H1 (cell line): ENCODE measurements at regions not wholly inside any gene's neighbourhood (a gene's known extent, or its start where the extent isn't known, plus 50 kb on each side); places are given as distances from the start of the nearest gene placed in this dataset.

Experiments used
- CTCF ChIA-PET: fragments of 300-600 bp; sonication (Branson Sonifier 250); formaldehyde crosslinking; loops from one replicate; lab custom pipeline; 2021; ENCODE audit not compliant: partially characterized antibody; lab: Charles Lee
- POLR2A ChIA-PET: fragments of 300-600 bp; sonication (Branson Sonifier 250); formaldehyde crosslinking; loops from one replicate; lab custom pipeline; 2021; ENCODE audit warnings: inconsistent platforms; ENCODE audit not compliant: partially characterized antibody; lab: Charles Lee
- DNase-seq, 2 experiments: peaks; one replicate each; pipeline versions ENCODE4 v3.0.0 to v3.0.0-alpha.2; 2010 to 2022; ENCODE audit warnings: low spot score in 2 of 2, low read depth in 1 of 2, mixed read lengths in 1 of 2
- FAIRE-seq: peaks from 2 replicates; lab custom pipeline; 2011; peaks lifted over from hg19 to GRCh38; lab: Jason Lieb, UNC
- H2AFZ ChIP-seq: 2 replicates; pipeline ENCODE4 v1.8.1; 2012; ENCODE audit warnings: low read length, inconsistent platforms
- H2AK5ac ChIP-seq: 2 replicates; pipeline ENCODE4 v1.6.1; 2013; ENCODE audit warnings: low read depth, low read length
- H2BK120ac ChIP-seq: replicated peaks from 2 replicates; pipeline ENCODE3; 2013; ENCODE audit warnings: low read depth, low read length, inconsistent platforms
- H2BK12ac ChIP-seq: 2 replicates; pipeline ENCODE4 v1.6.1; 2013; ENCODE audit warnings: low read depth, low read length
- H2BK15ac ChIP-seq: 2 replicates; pipeline ENCODE4 v1.6.1; 2013; ENCODE audit warnings: low read length
- H2BK20ac ChIP-seq: 2 replicates; pipeline ENCODE4 v1.6.1; 2013; ENCODE audit warnings: low read length
- H2BK5ac ChIP-seq: 2 replicates; pipeline ENCODE4 v1.6.1; 2013; ENCODE audit warnings: low read depth, low read length
- H3K14ac ChIP-seq: 2 replicates; pipeline ENCODE4 v1.6.1; 2013; ENCODE audit warnings: inconsistent platforms; ENCODE audit not compliant: insufficient read length
- H3K18ac ChIP-seq: 2 replicates; pipeline ENCODE4 v1.6.1; 2013; ENCODE audit warnings: low read length; ENCODE audit errors: extremely low read depth
- H3K23ac ChIP-seq: 2 replicates; pipeline ENCODE4 v1.6.1; 2013; ENCODE audit warnings: inconsistent platforms; ENCODE audit not compliant: insufficient read length
- H3K23me2 ChIP-seq: 2 replicates; pipeline ENCODE4 v1.6.1; 2013; ENCODE audit warnings: low read depth, low read length
- H3K27ac ChIP-seq: 2 replicates; pipeline ENCODE4 v1.6.1; 2011; ENCODE audit warnings: low read depth, low read length, inconsistent platforms
- H3K27me3 ChIP-seq, 4 experiments: replicated peaks in 1 of 4; 1 replicate in 1 of 4; 2 replicates in 3 of 4; pipeline versions ENCODE4 v1.6.1 to v1.8.1; 2011 to 2013; ENCODE audit warnings: low read length in 3 of 4, mild to moderate bottlenecking in 3 of 4, inconsistent platforms in 2 of 4, mixed read lengths in 2 of 4, moderate library complexity in 1 of 4; ENCODE audit not compliant: control insufficient read depth in 3 of 4, insufficient read depth in 3 of 4; ENCODE audit errors: extremely low read depth in 1 of 4
- H3K36me3 ChIP-seq, 4 experiments: 2 replicates each; pipeline versions ENCODE4 v1.6.1 to v1.8.1; 2011 to 2013; ENCODE audit warnings: mild to moderate bottlenecking in 4 of 4, low read length in 3 of 4, moderate library complexity in 2 of 4, control low read depth in 1 of 4, inconsistent platforms in 1 of 4; ENCODE audit not compliant: insufficient read depth in 4 of 4, control insufficient read depth in 2 of 4
- H3K4ac ChIP-seq: replicated peaks from 2 replicates; pipeline ENCODE3; 2013; ENCODE audit warnings: low read length, low read depth, mixed read lengths, inconsistent platforms; ENCODE audit not compliant: insufficient read length
- H3K4me1 ChIP-seq, 4 experiments: replicated peaks in 1 of 4; 1 replicate in 1 of 4; 2 replicates in 3 of 4; pipeline versions ENCODE4 v1.6.1 to v1.8.1; 2011 to 2013; ENCODE audit warnings: low read length in 3 of 4, inconsistent platforms in 2 of 4, mixed read lengths in 1 of 4; ENCODE audit not compliant: insufficient read depth in 4 of 4, control insufficient read depth in 3 of 4
- H3K4me2 ChIP-seq, 2 experiments: 2 replicates each; pipeline versions ENCODE4 v1.6.1 to v1.8.1; 2011 to 2013; ENCODE audit warnings: low read depth in 2 of 2, low read length in 2 of 2, control low read depth in 1 of 2, inconsistent platforms in 1 of 2, mild to moderate bottlenecking in 1 of 2; ENCODE audit not compliant: insufficient read depth in 1 of 2
- H3K4me3 ChIP-seq, 4 experiments: fragments of 200-600, 300-600 bp in 1 of 4; sonication (generic), shearing (Covaris generic), sonication (Bioruptor Twin) in 1 of 4; 2 replicates each; pipeline versions ENCODE4 v1.5.1 to v1.8.1; 2011 to 2016; ENCODE audit warnings: low read length in 4 of 4, low read depth in 3 of 4, control low read depth in 2 of 4, inconsistent platforms in 2 of 4, mild to moderate bottlenecking in 2 of 4, mixed read lengths in 1 of 4, moderate library complexity in 1 of 4; ENCODE audit not compliant: insufficient read depth in 2 of 4; ENCODE audit errors: extremely low read depth in 1 of 4
- H3K56ac ChIP-seq: replicated peaks from 2 replicates; pipeline ENCODE3; 2013; ENCODE audit warnings: low read depth, mild to moderate bottlenecking, mixed read lengths, low read length, inconsistent platforms; ENCODE audit not compliant: insufficient read length
- H3K79me1 ChIP-seq: 2 replicates; pipeline ENCODE4 v1.6.1; 2013; ENCODE audit warnings: low read depth, low read length, control low read depth
- H3K79me2 ChIP-seq, 2 experiments: 2 replicates each; pipeline versions ENCODE4 v1.6.1 to v1.8.1; 2012 to 2013; ENCODE audit warnings: low read length in 2 of 2, mild to moderate bottlenecking in 2 of 2, inconsistent platforms in 1 of 2; ENCODE audit not compliant: insufficient read depth in 2 of 2, control insufficient read depth in 1 of 2
- H3K9ac ChIP-seq, 4 experiments: replicated peaks in 1 of 4; 1 replicate in 1 of 4; 2 replicates in 3 of 4; pipeline versions ENCODE4 v1.6.1 to v1.8.1; 2011 to 2013; ENCODE audit warnings: low read depth in 3 of 4, low read length in 3 of 4, control low read depth in 2 of 4, mild to moderate bottlenecking in 2 of 4, moderate library complexity in 2 of 4, inconsistent platforms in 1 of 4; ENCODE audit errors: extremely low read depth in 1 of 4
- H3K9me3 ChIP-seq, 2 experiments: 2 replicates each; pipeline versions ENCODE4 v1.6.1 to v1.8.1; 2012 to 2013; ENCODE audit warnings: mild to moderate bottlenecking in 2 of 2, moderate library complexity in 2 of 2, control low read depth in 1 of 2, inconsistent platforms in 1 of 2, low read depth in 1 of 2, low read length in 1 of 2, mixed read lengths in 1 of 2; ENCODE audit not compliant: insufficient read depth in 2 of 2
- H4K20me1 ChIP-seq, 2 experiments: replicated peaks in 1 of 2; 2 replicates each; pipeline versions ENCODE3 to v1.8.1; 2011 to 2013; ENCODE audit warnings: inconsistent platforms in 2 of 2, low read length in 2 of 2, mild to moderate bottlenecking in 1 of 2; ENCODE audit not compliant: insufficient read depth in 2 of 2, control insufficient read depth in 1 of 2
- H4K5ac ChIP-seq: 2 replicates; pipeline ENCODE4 v1.6.1; 2013; ENCODE audit warnings: low read length, low read depth, mixed read lengths, inconsistent platforms; ENCODE audit not compliant: insufficient read length
- H4K8ac ChIP-seq: 2 replicates; pipeline ENCODE4 v1.8.0; 2013; ENCODE audit warnings: mild to moderate bottlenecking, moderate library complexity, low read length, inconsistent platforms; ENCODE audit not compliant: insufficient read depth; ENCODE audit errors: extremely low read depth
- H4K91ac ChIP-seq: replicated peaks from 2 replicates; pipeline ENCODE3; 2013; ENCODE audit warnings: low read length, mixed read lengths, inconsistent platforms; ENCODE audit not compliant: insufficient read length
- BCL11A ChIP-seq, 2 experiments: IDR thresholded peaks; one replicate each; pipeline ENCODE4 v1.6.1; 2011; ENCODE audit warnings: low read depth in 2 of 2, low read length in 2 of 2, mild to moderate bottlenecking in 2 of 2
- BRCA1 ChIP-seq: IDR thresholded peaks from 2 replicates; pipeline ENCODE4 v1.6.1; 2012; ENCODE audit warnings: low read depth, low read length, improper control_type of control experiment
- CEBPB ChIP-seq: IDR thresholded peaks from 2 replicates; pipeline ENCODE4 v1.6.1; 2012; ENCODE audit warnings: low read depth, low read length
- CTBP2 ChIP-seq: IDR thresholded peaks from 2 replicates; pipeline ENCODE4 v1.7.0; 2011; ENCODE audit warnings: borderline replicate concordance, mild to moderate bottlenecking, moderate library complexity, mixed read lengths, low read length; ENCODE audit not compliant: insufficient read depth, insufficient read length
- KDM1A ChIP-seq: fragments of 200-600, 300-600 bp; sonication (generic); IDR thresholded peaks from 2 replicates; pipeline ENCODE4 v1.7.1; 2016; ENCODE audit warnings: mild to moderate bottlenecking, low read length, borderline replicate concordance
- NANOG ChIP-seq: IDR thresholded peaks from 2 replicates; pipeline ENCODE4 v1.6.1; 2011; ENCODE audit warnings: low read length, low read depth, mild to moderate bottlenecking, inconsistent platforms; ENCODE audit not compliant: insufficient read depth, poor library complexity, severe bottlenecking
- POLR2A ChIP-seq, 2 experiments: IDR thresholded peaks; 1 replicate in 1 of 2; 2 replicates in 1 of 2; pipeline ENCODE4 v1.6.1; 2011; ENCODE audit warnings: low read depth in 2 of 2, low read length in 2 of 2, mild to moderate bottlenecking in 2 of 2; ENCODE audit errors: control extremely low read depth in 1 of 2
- POLR2AphosphoS5 ChIP-seq: IDR thresholded peaks from 2 replicates; pipeline ENCODE4 v1.6.1; 2011; ENCODE audit warnings: low read depth, low read length
- RXRA ChIP-seq: IDR thresholded peaks from 2 replicates; pipeline ENCODE4 v1.6.1; 2011; ENCODE audit warnings: low read depth, mild to moderate bottlenecking, low read length, moderate library complexity; ENCODE audit not compliant: insufficient read depth
- SAP30 ChIP-seq: fragments of 300-600 bp; sonication (generic); IDR thresholded peaks from 2 replicates; pipeline ENCODE4 v1.7.1; 2012; ENCODE audit warnings: low read length, moderate library complexity, mild to moderate bottlenecking, inconsistent platforms; ENCODE audit not compliant: insufficient read depth, insufficient replicate concordance
- SIN3A ChIP-seq, 2 experiments: IDR thresholded peaks in 1 of 2; conservative IDR thresholded peaks in 1 of 2; 2 replicates each; pipeline ENCODE4 v1.6.1; 2011 to 2012; ENCODE audit warnings: low read length in 2 of 2, improper control_type of control experiment in 1 of 2, low read depth in 1 of 2, mild to moderate bottlenecking in 1 of 2
- SRF ChIP-seq: IDR thresholded peaks from 2 replicates; pipeline ENCODE4 v1.6.1; 2011; ENCODE audit warnings: mild to moderate bottlenecking, low read depth, low read length, moderate library complexity
- TEAD4 ChIP-seq: IDR thresholded peaks from 2 replicates; pipeline ENCODE4 v1.6.1; 2012; ENCODE audit warnings: low read depth, low read length, inconsistent platforms, mixed read lengths
- USF2 ChIP-seq: IDR thresholded peaks from 2 replicates; pipeline ENCODE4 v1.6.1; 2011; ENCODE audit warnings: low read length, improper control_type of control experiment
- WGBS, 2 experiments: shearing (Covaris generic) in 1 of 2; methylation state at CpG; one replicate each; pipeline versions ENCODE4 v1.1.6 to v1.1.7; 2013 to 2015; ENCODE audit warnings: low lambda C conversion rate in 2 of 2, mixed read lengths in 2 of 2, inconsistent platforms in 1 of 2, low coverage in 1 of 2, missing lambda C conversion rate in 1 of 2; ENCODE audit not compliant: insufficient replicate concordance in 2 of 2, insufficient coverage in 1 of 2, insufficient read length in 1 of 2; ENCODE audit errors: extremely low coverage in 1 of 2, missing lambda C conversion rate in 1 of 2; 5-methylcytosine and 5-hydroxymethylcytosine counted together

GRCh38 chr5:34523387-34523726 is 132.8 kb upstream of the RAI14 start:
- no peak overlapping the region for H4K8ac ChIP-seq
- H3K27ac ChIP-seq: no peak overlapping the region
- no peaks in the 10 kb centered on the region for H3K23me2 ChIP-seq
- no peak overlapping the region for H2BK12ac ChIP-seq
- H2BK5ac ChIP-seq: peak overlapping the region; percentile 55; the same call in 1 of the 2 replicates
- H2AFZ ChIP-seq: no peak overlapping the region
- no peak overlapping the region for H3K56ac ChIP-seq
- H3K36me3 ChIP-seq: no peaks in the 10 kb centered on the region
- no peak overlapping the region for H3K9ac ChIP-seq
- FAIRE-seq (no peak), DNase-seq (no peak)
- CTCF ChIA-PET: interaction anchor here (0.6 to 3.2 kb wide), 37 partner anchors 9 to 713 kb away, joined by 3 to 25 read pairs (median 4); partner anchors contain the start of gene RAI14
- POLR2A ChIA-PET: interaction anchor here (0.7 to 1.8 kb wide), 5 partner anchors 25 to 391 kb away, joined by 3 to 7 read pairs (median 4); no protein-coding TSS in a partner anchor
- no peaks in the 10 kb centered on the region for H3K27me3 ChIP-seq
- no peak overlapping the region for H3K4me3 ChIP-seq
- H2BK15ac ChIP-seq: no peak overlapping the region
- no peaks in the 10 kb centered on the region for H3K9me3 ChIP-seq
- H4K20me1 ChIP-seq: no peaks in the 10 kb centered on the region
- H3K18ac ChIP-seq: no peak overlapping the region
- H3K4me2 ChIP-seq: no peak overlapping the region
- no peaks in the 10 kb centered on the region for H3K79me1 ChIP-seq
- H2BK120ac ChIP-seq: no peak overlapping the region
- H3K4me1 ChIP-seq: peaks cover 0 to 9% (median 3%) of the 10 kb centered on the region in 4 experiments; a peak in 3 of 7 replicates
- H4K91ac ChIP-seq: no peak overlapping the region
- no peak overlapping the region for H3K14ac ChIP-seq
- 0% methylated on average over 1 of the region's 1 CpG; no CpG with 5 or more reads in 1 of the 2 experiments for WGBS, 2 experiments
- no peaks in the 10 kb centered on the region for H3K79me2 ChIP-seq
- no peak overlapping the region for H3K4ac ChIP-seq
- H2BK20ac ChIP-seq: peak overlapping the region; percentile 72; the same call in 1 of the 2 replicates
- no peak overlapping the region for H3K23ac ChIP-seq
- H2AK5ac ChIP-seq: no peak overlapping the region
- no peak overlapping the region for H4K5ac ChIP-seq
- TF ChIP-seq KDM1A: no peak
- no peak for TF ChIP-seq BCL11A (IDR thresholded peaks at IDR 0.05; ENCODE audit: low read depth in 2 of 2, low read length in 2 of 2)
- no peak for TF ChIP-seq SIN3A (conservative IDR thresholded peaks at IDR 0.05 in 1 of 2, IDR thresholded peaks at IDR 0.05 in 1 of 2; ENCODE audit: low read depth in 1 of 2, low read length in 2 of 2)
- TF ChIP-seq TEAD4: no peak
- no peak for TF ChIP-seq USF2
- TF ChIP-seq NANOG: no peak
- no peak for TF ChIP-seq SAP30
- TF ChIP-seq POLR2A (IDR thresholded peaks at IDR 0.05; ENCODE audit: control extremely low read depth in 1 of 2, low read depth in 2 of 2, low read length in 2 of 2): no peak
- TF ChIP-seq CTBP2: no peak
- no peak for TF ChIP-seq SRF
- no peak for TF ChIP-seq BRCA1
- no peak for TF ChIP-seq CEBPB
- TF ChIP-seq POLR2AphosphoS5: no peak
- TF ChIP-seq RXRA: no peak
